Karpas-422 (cell line): ENCODE measurements at regions not wholly inside any gene's neighbourhood (a gene's known extent, or its start where the extent isn't known, plus 50 kb on each side); places are given as distances from the start of the nearest gene placed in this dataset.
A peak's percentile ranks its signal among the peaks of the same experiment; 100 is the strongest.

Experiments used
- DNase-seq: peaks from one replicate; pipeline ENCODE4 v3.0.0-alpha.2; 2015
- H2AFZ ChIP-seq: fragments of 200-600 bp; sonication (generic); 2 replicates; pipeline ENCODE4 v1.6.1; 2014; ENCODE audit warnings: antibody characterized with exemption, low read length, mixed read lengths
- H3K27ac ChIP-seq: fragments of 200-600 bp; sonication (generic); 2 replicates; pipeline ENCODE4 v1.5.1; 2014; ENCODE audit warnings: mild to moderate bottlenecking, low read length, moderate library complexity
- H3K27me3 ChIP-seq: fragments of 200-600 bp; sonication (generic); 2 replicates; pipeline ENCODE4 v1.6.1; 2014; ENCODE audit warnings: low read length, mixed read lengths
- H3K36me3 ChIP-seq: fragments of 200-600 bp; sonication (generic); 2 replicates; pipeline ENCODE4 v1.6.1; 2014; ENCODE audit warnings: low read length, mixed read lengths; ENCODE audit not compliant: insufficient read depth
- H3K4me1 ChIP-seq: fragments of 200-600 bp; sonication (generic); 2 replicates; pipeline ENCODE4 v1.6.1; 2014; ENCODE audit warnings: mild to moderate bottlenecking, low read length, mixed read lengths
- H3K4me2 ChIP-seq: fragments of 200-600 bp; sonication (generic); 2 replicates; pipeline ENCODE4 v1.6.1; 2014; ENCODE audit warnings: low read length, low read depth, mild to moderate bottlenecking; ENCODE audit not compliant: poor library complexity, severe bottlenecking
- H3K4me3 ChIP-seq: fragments of 200-600 bp; sonication (generic); 2 replicates; pipeline ENCODE4 v1.5.1; 2014; ENCODE audit warnings: mild to moderate bottlenecking, antibody characterized with exemption, low read length, mixed read lengths
- H3K79me2 ChIP-seq: fragments of 200-600 bp; sonication (generic); 2 replicates; pipeline ENCODE4 v1.6.1; 2014; ENCODE audit warnings: mild to moderate bottlenecking, low read length, mixed read lengths
- H3K9ac ChIP-seq: fragments of 200-600 bp; sonication (generic); 2 replicates; pipeline ENCODE4 v1.6.0; 2014; ENCODE audit warnings: low read length
- H3K9me2 ChIP-seq: fragments of 200-600 bp; sonication (generic), shearing (Covaris generic); replicated peaks from 2 replicates; pipeline ENCODE4 v1.6.0; 2014; ENCODE audit warnings: mild to moderate bottlenecking, low read length, moderate library complexity; ENCODE audit not compliant: insufficient read depth
- H3K9me3 ChIP-seq: fragments of 300-700, 200-600 bp; sonication (generic); 2 replicates; pipeline ENCODE4 v1.6.1; 2014; ENCODE audit warnings: low read length, mixed read lengths
- H4K20me1 ChIP-seq: fragments of 200-600 bp; sonication (generic); 2 replicates; pipeline ENCODE4 v1.6.1; 2014; ENCODE audit warnings: mild to moderate bottlenecking, antibody characterized with exemption, low read length, low read depth; ENCODE audit not compliant: insufficient read depth

DNA sequence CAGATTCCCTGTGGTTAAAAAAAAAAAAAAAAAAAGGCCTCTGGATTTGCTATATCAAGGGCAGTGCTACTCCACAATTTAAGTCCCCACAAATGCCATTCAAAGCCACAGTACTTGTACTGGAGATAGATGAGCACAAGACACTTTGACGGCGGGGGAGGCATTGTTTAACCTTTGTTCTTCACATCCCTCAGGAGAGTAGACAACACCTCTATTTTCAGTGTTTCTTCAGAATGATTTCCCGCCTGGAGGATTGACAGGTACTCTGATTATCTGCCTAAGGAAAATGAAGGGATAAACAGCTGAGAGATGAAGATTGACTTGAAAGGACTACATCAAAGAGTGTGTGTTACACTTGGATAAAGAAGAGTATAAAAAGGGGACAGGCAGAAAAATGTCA, 58.7 kb downstream of the OTOL1 start:
- Histone ChIP-seq H3K9ac (no peak overlapping the region), H4K20me1 (no peaks in the 10 kb centered on the region), H3K27ac (no peak overlapping the region), H3K27me3 (no peaks in the 10 kb centered on the region), H3K9me2 (no peaks in the 10 kb centered on the region), H3K4me2 (no peak overlapping the region), H2AFZ (no peak overlapping the region), H3K79me2 (no peaks in the 10 kb centered on the region), H3K36me3 (no peaks in the 10 kb centered on the region), H3K9me3 (no peaks in the 10 kb centered on the region), H3K4me1 (no peaks in the 10 kb centered on the region), H3K4me3 (no peak overlapping the region)
- DNase-seq, result no peak

DNA sequence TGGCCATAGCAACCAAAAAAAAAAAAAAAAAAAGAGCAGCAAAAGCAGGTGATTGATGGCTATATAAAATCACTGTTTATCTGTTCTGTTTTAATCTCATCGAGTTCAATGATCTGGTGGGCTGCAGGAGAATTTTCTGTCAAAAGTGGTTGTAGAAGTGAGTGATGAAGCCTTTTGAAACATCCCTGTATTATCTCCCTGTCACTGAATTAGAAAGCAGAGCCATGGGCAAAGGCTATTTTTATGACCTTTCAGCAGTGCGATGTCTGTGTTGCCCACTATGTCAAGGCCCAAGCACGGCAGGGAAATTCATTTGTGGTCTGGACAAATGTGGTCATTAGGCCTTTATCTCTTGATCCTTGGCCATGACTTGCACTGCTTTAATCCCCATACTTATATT, 59.9 kb downstream of the OTOL1 start:
- no peak overlapping the region for H3K4me2 ChIP-seq
- no peaks in the 10 kb centered on the region for H3K36me3 ChIP-seq
- H3K9me3 ChIP-seq, result no peaks in the 10 kb centered on the region
- no peaks in the 10 kb centered on the region for H3K4me1 ChIP-seq
- no peak overlapping the region for H2AFZ ChIP-seq
- H3K4me3 ChIP-seq, result no peak overlapping the region
- no peaks in the 10 kb centered on the region for H3K27me3 ChIP-seq
- H3K27ac ChIP-seq, result no peak overlapping the region
- H4K20me1 ChIP-seq, result no peaks in the 10 kb centered on the region
- H3K9ac ChIP-seq, result no peak overlapping the region
- no peaks in the 10 kb centered on the region for H3K9me2 ChIP-seq
- no peaks in the 10 kb centered on the region for H3K79me2 ChIP-seq
- DNase-seq, result no peak

DNA sequence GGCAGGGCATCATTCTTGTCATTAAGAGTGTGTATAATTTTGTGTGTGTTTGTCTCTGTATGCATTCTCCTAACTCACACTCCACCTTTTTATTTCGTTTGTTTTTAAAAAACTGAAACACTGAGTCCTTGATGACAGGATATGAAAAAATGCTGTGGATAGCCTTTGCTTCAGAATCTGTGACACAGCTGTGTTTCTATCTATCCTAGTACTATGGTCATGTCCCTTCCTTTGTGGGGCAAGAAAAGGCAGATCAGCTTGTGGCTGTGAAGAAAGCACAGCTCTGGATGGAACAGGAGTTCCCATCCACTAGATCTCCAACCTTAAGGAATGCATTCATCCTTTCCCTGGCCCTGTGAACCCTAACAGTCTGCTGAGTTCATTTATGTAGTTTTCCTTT, 60.3 kb downstream of the OTOL1 start:
- no peak overlapping the region for H3K4me2 ChIP-seq
- H3K9ac ChIP-seq, result no peak overlapping the region
- H3K9me3 ChIP-seq, result no peaks in the 10 kb centered on the region
- no peaks in the 10 kb centered on the region for H3K9me2 ChIP-seq
- no peak for DNase-seq
- H3K4me1 ChIP-seq, result no peaks in the 10 kb centered on the region
- H3K79me2 ChIP-seq, result no peaks in the 10 kb centered on the region
- no peaks in the 10 kb centered on the region for H3K36me3 ChIP-seq
- H4K20me1 ChIP-seq, result no peaks in the 10 kb centered on the region
- no peak overlapping the region for H3K4me3 ChIP-seq
- no peaks in the 10 kb centered on the region for H3K27me3 ChIP-seq
- no peak overlapping the region for H2AFZ ChIP-seq
- H3K27ac ChIP-seq, result no peak overlapping the region

DNA sequence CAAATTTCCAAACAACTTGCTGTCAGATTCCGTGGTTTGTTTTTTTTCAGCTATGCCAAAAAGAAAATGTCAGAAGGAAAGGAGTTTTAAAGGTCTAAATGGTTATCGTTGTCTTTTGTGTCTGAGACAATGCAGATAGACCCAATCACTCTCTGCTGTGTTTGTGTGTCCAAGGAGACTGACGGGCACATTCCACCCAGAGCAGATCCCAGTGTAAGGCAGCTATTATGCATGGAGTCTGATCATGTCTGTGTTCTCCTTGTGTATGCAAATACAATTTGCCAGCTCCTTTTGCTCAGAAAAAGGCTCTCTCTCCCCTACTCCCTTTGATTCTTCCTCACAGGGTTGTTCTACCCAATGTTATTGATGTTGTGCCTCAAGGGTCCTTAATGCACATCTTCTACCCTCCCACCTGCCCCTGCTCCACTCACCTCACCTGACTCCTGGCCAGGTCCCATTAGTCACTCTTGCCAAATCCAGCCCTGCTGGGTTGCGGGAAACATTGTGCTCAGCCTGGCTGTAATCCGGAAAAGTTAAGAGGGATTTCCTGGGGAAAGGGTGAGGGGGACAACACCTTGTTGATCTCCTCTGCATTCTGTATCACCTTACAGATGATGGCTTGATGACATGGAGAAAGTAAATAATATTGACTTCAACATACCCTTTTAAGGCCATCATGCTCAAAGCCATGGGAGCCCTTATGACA, 61.0 kb downstream of the OTOL1 start:
- H2AFZ ChIP-seq, result no peak overlapping the region
- H4K20me1 ChIP-seq, result no peaks in the 10 kb centered on the region
- no peaks in the 10 kb centered on the region for H3K9me2 ChIP-seq
- H3K4me2 ChIP-seq, result no peak overlapping the region
- no peak overlapping the region for H3K4me3 ChIP-seq
- H3K36me3 ChIP-seq, result no peaks in the 10 kb centered on the region
- H3K9me3 ChIP-seq, result no peaks in the 10 kb centered on the region
- no peaks in the 10 kb centered on the region for H3K4me1 ChIP-seq
- no peaks in the 10 kb centered on the region for H3K27me3 ChIP-seq
- H3K9ac ChIP-seq, result no peak overlapping the region
- H3K27ac ChIP-seq, result no peak overlapping the region
- H3K79me2 ChIP-seq, result no peaks in the 10 kb centered on the region
- DNase-seq, result no peak

DNA sequence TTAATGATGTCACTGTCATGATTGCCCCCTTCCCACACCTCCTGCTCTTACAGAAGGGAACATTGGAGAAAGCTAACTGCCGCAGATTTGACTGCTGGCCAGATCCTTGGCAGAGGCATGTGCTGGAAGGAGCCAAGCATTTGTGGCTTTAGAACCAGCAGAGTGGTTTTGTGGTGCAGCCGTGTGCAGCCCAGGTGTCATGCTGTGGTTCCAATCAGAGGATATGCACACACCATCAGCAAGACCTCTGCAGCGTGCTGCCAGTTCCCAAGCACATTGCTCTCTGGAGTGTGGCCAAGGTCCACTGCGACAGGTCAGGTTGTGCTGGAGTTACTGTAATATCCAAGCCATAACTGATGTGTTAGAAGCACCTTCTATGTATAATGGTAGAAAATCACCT, 61.6 kb downstream of the OTOL1 start:
- Histone ChIP-seq H3K4me1 (no peaks in the 10 kb centered on the region), H3K36me3 (no peaks in the 10 kb centered on the region), H3K4me3 (no peak overlapping the region), H2AFZ (no peak overlapping the region), H3K9ac (no peak overlapping the region), H3K79me2 (no peaks in the 10 kb centered on the region), H3K4me2 (no peak overlapping the region), H3K27ac (no peak overlapping the region), H4K20me1 (no peaks in the 10 kb centered on the region), H3K9me3 (no peaks in the 10 kb centered on the region), H3K9me2 (no peaks in the 10 kb centered on the region), H3K27me3 (no peaks in the 10 kb centered on the region)
- no peak for DNase-seq

DNA sequence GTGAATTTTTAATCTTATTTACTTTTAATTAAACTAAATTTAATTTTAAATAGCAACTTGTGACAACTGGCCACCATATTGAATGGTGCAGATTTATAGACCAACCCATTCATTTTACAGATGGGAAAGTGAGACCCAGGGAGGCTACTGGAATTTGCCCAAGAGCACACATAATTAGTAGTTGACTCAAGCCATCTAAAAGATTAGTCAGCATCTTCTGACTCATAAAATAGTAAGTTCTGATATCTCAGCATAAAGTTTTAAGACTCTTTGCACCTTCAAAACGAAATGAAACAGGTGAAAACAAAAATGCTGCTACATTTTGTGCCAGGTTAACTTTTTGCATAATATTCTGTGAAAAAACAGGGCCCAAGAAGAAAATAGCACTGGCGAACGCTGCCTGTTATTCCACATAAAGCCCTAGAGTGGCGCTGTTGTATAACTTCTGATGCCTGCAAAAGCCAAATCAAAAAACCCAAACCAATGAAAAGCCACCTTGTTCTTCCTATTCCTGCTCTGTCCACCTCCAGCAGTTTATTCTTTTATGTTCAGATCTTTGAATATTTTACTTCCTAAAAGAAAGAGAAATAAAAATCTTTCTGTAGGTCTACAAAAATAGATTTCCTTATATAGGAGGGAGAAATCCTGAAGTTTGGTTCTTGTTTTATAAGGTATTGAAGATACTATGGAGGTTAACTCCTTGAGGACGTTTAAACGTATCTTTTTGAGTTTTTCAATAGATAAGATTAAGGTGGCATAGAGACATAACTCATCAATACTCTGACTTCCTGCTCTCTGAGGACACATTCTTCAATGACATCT, 62.8 kb downstream of the OTOL1 start:
- Histone ChIP-seq H3K4me1 (no peaks in the 10 kb centered on the region), H4K20me1 (no peaks in the 10 kb centered on the region), H3K4me2 (no peak overlapping the region), H3K27me3 (no peaks in the 10 kb centered on the region), H3K27ac (no peak overlapping the region), H3K4me3 (no peak overlapping the region), H2AFZ (no peak overlapping the region), H3K79me2 (no peaks in the 10 kb centered on the region), H3K9ac (no peak overlapping the region), H3K9me3 (no peaks in the 10 kb centered on the region), H3K36me3 (no peaks in the 10 kb centered on the region), H3K9me2 (no peaks in the 10 kb centered on the region)
- peak; percentile 80 for DNase-seq

DNA sequence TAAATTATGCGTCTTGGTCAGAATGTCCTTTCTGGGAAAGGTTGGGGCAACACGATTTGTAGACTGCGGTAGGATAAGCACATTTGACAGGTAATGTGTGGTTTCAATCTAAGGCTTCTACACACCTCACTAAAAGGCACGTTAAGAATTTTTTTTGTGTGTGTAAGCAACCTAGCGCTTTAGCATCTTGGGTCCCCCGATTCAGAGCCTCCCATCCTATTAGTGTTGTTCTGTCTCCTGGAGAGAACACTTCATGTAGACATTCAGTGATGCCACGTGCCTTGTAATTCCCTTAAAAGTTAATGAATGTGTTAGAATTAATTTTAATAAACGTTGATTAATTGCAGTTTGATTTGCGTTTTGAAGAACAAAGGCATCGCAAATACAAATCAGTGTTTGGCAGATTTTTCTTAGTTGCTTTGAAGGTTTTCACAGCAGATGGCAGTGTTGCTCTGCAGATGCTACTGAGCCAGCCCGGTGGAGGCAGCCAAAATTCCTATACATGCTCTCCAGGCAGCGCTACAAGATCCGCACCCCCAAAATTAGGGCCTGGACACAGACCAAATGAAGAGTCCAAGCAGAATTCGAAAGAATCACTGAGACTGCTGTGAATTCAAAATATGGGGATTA, 63.5 kb downstream of the OTOL1 start:
- Histone ChIP-seq H3K4me3 (no peak overlapping the region), H3K27ac (no peak overlapping the region), H3K36me3 (no peaks in the 10 kb centered on the region), H4K20me1 (no peaks in the 10 kb centered on the region), H3K79me2 (no peaks in the 10 kb centered on the region), H2AFZ (no peak overlapping the region), H3K9ac (no peak overlapping the region), H3K9me3 (no peaks in the 10 kb centered on the region), H3K27me3 (no peaks in the 10 kb centered on the region), H3K4me1 (no peaks in the 10 kb centered on the region), H3K9me2 (no peaks in the 10 kb centered on the region), H3K4me2 (no peak overlapping the region)
- DNase-seq, result peak; percentile 68

DNA sequence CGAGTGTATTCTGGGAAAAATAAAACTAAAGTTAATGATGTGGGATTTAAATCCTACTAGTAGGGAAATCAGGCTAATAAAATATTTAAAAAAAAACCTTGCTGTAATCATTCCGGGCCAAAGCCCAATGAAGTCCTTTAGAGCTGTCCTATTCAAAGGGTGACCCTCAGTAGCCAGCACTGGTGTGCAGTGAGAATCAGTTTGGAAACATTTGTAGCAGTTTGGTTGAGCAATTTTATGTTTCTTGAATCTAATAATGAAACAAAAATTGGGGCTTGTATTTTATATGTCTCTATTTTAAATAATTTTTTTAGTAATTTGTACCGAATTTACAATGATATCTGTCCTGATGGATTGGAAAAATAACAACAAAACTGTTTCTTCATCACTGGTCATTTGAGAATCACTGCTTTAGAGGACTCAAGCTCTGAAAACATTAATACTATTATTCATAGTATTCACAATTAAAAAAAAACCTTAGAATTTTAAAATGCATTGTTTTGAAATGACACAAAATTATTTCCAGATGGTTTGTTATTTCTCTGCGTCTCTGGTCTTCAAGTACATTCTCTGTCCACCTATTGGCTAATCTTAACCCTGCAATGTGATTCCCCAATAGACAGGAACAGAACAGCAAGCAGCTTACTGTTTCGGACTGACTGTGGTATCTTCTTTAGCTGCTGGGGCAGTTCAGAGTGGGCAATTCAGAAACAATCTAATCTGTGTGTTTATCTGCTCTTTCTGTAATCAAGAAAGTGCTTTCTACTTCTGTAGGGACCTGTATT, 71.2 kb downstream of the OTOL1 start:
- Histone ChIP-seq H4K20me1 (no peaks in the 10 kb centered on the region), H3K4me3 (no peak overlapping the region), H3K36me3 (no peaks in the 10 kb centered on the region), H3K4me2 (no peak overlapping the region), H3K9ac (no peak overlapping the region), H3K9me2 (no peaks in the 10 kb centered on the region), H2AFZ (no peak overlapping the region), H3K27ac (no peak overlapping the region), H3K9me3 (no peaks in the 10 kb centered on the region), H3K79me2 (no peaks in the 10 kb centered on the region), H3K4me1 (no peaks in the 10 kb centered on the region), H3K27me3 (no peaks in the 10 kb centered on the region)
- no peak for DNase-seq
